NCI-H187 (cell line): ENCODE measurements at regions not wholly inside any gene's neighbourhood (a gene's known extent, or its start where the extent isn't known, plus 50 kb on each side); places are given as distances from the start of the nearest gene placed in this dataset.
A peak's percentile ranks its signal among the peaks of the same experiment; 100 is the strongest.

ENCODE experiments used
- DNase-seq, 2 experiments: peaks; one replicate each; lab custom pipeline; 2025; lab: John Stamatoyannopoulos, UW

DNA sequence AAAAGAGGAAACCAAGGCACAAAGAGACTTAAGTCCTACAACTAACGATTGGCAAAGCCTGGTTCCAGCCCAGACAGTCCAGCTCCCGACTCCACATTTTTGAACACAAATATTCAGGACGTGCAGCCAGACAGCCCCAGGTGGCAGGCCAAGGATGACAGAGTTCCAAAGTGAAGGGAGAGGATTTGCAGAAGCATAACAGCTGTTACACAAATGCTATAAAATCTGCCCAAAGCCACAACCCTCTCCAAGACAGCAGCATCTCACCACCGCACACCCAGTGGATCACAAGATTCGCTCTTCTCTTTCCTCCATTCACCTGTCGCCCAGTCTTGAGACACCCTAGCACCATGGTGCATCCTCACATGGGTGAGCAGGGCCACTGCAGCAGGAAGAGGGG is 227.1 kb upstream of the ID2 start:
- DNase-seq: no peak

DNA sequence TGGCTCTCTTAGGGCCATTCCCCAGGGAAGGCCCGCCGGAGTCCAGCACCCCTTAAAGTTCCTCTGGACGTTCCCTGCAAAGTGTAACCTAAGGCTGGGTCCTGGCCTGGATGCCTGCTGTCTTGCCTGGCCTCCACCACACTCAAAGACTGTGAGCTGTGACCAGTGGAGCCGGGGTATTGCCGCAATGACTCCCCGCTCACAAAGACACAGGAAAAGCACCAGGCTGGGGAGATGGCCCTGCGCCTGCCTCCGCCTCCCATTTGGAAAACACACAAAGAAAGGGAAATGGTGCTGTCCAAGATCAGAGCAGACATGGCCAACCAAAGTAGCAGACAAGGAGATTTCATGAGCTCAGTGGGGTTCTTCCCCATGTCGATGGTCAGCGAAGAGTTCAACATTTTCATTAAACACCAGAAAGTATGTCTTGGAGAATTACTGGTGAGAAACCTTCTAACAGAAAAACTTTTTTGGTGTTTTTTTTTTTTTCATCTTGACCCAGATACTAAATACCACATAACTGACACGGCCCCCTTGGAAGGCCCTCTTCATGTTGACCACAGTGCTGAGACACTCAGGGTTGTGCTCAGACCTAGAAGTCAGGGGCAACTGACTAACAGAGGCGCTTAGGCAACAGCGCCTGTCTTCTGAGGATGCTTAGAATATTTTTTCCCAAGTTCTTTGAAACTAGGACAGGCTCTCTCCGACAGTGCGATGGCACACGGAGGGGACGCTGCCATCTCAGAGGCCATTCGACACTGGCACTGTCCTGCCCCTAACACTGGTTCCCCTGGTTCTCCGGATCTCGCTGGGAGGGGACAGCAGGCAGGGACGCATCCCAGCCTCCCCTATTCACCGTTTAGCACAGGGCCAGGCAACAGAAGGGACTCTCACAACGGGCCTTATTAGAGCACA is 226.4 kb upstream of the ID2 start:
- DNase-seq: no peak

DNA sequence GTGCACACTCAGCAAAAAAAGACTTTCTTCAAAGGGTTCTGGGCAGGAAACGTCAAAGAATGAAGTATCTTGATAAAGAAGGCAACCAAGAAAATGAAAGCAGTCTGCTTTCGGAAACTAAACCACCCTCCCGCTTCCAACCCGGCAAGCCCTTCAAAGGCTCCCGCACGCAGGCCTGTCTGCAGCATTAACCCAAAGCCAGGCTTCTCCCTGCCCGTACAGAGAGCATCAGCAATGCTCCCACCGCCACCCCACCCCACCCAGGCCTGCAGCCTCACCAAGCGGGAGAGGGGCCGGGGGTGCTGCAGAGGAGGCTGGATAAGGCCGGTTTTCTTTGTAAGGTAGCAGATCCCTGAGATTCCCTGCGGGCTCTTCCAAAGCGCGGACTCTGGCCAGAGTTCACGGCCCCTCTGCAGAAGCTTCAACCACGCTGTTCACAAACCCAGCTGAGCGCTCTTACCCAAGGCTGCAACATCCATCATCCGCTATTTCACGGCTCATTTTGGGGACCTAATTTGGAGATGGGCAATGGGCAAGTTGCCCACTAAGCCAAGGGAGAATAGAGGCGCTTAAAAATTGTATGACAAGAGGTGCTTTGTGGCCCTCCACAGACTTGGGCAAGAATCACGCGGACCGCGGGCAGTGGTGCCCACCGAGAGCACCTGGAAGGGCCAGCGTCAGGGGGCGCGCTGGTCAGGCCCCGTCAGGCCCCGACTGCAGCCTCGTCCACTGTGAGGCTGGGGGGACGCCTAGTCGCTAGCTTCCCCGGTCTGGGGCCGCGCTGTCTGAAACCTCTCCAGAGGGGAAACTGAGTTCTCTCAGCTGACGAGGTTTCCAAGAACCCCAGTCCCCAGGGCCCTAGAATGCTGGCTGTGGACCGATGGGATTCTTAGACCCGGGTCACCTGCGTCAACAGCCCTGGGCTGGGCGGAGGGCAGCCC is 225.4 kb upstream of the ID2 start:
- no peak for DNase-seq

DNA sequence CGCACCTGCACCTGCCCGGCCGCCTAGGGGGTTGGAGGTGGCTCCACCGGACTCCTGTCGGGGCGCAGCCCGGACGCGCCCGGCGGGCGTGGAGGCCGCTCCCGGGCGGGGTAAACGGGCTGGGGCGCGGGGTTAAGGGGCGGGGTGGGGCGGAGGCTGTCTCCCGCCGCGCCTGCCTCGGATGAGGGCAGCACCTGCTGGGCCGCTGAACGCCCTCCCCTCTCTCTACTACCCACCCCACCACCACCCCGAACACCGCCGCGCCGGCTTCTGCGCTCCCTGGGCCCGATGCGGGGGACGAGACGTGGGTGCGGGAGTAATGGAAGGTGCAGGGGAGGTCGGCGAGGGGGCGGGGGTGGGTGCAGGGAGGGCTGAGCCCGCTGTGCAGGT is 224.8 kb upstream of the ID2 start:
- DNase-seq: peak in 1 of 2 experiments; percentile 43

DNA sequence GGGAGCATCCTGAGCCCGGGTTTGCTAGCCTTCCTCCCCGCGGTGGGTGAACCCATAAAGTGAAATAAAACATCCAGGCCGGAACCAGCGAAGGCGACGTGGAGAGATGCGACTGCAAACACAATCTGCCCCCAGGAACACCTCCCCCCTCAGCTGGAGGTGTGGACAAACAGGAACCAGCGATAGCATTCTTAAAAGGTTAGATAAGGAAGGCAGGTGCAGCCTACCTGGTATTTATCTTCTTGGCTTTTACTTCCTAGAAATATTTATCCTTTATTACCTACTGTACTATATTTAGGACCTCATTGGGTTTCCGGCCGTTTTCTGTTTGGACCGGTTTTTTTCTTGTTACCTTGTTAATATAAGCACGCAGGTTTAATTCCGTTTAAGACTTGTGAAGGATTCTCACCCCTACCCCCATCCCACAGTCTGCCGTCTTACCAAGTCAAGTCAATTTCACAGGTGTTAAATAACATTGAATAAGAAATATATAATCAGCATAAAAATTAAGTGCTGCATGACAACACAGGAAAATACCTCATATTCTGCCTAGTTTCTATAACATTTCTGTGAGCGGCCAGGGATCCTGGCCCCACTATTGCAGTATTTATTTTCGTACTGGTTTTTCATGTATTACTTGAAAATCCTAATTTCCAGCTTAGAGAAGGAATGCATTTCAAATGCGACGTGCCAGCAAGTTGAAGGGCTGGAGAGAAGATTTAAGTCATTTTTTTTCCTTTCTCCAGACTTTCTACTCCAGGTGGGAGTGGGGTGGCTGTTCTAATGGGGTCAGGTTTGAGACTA is 224.0 kb upstream of the ID2 start:
- peak; percentile 13 to 32 for DNase-seq

DNA sequence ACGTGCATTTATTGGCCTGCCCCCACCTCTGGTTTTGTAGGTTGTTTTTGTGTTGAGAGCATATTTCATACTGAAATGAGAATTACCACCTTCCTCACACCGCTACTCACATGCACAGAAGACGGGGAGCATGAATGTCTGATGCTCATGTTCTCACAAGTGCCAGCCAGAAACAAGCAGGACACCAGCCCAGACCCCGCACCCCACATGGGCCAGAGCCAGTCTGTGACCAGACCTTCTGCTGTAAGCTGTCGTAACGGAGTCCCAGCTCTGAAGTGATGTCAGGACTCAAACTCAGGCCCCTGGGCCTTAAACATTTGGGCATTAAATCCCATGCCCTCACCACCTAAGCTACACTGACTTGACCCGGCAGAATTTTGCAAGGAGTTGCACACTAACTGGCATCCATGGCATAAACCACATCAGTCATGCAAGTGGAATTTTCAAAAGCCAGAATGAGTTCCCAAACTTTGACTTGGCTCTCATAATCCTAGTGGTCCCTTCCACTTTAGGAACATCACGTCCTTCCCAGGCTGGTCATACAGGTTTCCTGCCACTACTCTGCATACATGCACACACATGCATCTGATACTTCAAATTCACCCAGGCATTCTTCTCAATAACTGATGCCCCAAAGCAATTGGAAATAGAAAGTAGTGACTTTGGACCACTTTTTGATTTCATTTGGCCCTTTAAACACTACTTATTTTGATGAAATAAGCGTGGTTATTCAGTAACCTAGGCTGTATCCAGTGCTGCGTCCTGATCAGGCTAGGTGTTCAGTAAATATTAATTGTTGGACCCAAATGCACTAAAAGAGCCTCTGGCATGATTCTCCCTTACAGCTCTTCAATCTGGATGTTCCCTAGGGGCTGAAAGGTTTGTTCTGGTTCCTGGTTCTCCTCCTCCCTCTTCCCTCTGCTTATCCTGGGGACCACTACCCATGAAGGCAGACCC is 223.1 kb upstream of the ID2 start:
- no peak for DNase-seq

DNA sequence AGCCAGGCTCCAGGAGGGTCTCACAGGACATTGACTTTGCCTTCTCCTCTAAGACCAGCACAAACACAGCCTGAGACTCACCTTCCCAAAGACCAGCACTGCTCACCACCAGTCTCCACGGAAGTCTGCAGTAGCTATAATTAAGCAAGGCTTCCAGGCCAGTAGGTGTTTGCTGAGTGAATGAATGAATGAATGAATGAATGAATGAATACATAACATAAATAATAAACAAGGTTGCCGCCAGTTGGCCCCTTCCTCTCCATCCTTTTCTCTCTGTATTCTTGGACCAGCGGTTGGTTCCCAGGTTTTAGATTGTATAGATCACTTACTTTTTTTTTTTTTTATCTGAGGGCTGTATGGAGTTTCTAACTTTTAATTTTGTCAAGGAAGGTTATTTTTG is 222.4 kb upstream of the ID2 start:
- DNase-seq: no peak

DNA sequence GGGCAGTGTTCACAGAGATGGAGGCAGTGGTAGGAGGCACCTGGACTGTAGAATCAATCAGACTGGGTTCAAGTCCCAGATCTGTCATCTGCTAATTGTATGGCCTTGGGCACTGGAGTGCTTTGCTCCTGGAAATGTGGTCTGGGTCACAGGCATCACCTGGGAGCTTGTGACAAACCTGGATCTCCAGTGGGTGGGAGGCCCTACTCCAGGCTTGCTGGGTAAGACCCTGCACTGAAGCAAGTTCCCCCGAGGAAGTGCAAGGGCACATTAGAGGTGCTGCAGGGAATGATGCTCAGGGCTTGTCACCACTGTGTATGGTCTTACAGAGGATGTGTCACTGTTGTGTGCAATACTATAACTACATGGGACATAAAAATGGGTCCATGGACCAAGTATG is 220.5 kb upstream of the ID2 start:
- DNase-seq: no peak

DNA sequence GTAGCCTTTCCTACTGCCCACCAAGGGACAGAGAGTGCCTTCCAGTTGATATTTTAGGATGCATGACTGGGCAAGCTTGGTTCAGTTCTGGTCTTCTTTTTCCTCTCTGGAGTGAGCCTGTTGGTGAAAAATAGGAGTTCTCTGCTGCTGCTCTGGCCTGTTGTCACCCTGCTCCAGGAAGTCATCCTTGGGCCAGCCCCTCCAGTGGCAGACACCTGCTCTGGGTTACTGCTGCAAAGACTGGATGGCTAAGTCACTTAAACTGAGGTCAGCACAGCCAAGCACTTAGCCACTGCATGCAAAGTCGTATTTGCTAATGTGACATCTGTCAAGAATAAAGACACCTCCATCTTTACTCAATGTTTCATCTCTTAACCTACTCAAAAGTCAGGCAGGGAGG is 219.6 kb upstream of the ID2 start:
- DNase-seq: no peak

DNA sequence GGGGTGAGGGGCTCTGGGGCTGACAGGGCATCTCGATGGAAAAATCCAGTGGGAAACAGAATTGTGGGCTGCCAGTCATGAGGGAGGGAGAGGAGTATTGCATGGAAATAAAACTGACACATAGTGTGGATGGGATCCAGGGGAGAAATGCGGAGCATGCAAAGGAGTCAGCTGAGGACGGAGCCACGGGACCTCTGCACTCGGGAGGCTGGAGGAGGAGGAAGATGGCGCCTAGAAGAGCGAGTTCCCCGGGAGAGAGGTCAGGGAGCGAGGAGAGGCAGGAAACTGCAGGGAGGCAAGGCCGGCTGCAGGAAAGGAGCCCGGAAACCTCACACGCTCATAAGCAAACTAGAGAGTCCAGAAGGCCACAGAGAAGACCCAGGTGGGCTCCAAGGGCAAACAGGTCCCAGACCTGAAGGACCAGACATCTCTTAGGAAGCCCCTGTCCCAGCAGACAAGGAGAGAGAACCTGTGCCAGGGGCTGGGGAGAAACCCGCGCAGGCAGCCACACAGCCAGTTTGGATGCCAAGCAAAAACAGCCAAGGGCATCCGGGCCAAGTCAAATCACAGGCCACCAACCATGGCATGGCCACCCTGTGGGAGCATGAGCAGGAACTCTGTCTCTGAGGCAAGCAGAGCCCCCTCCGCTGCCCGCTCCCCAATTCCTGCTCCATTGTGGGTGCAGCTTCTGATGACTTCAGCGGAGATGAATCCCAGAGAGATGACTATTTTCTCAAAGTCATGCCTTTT is 218.8 kb upstream of the ID2 start:
- no peak for DNase-seq

DNA sequence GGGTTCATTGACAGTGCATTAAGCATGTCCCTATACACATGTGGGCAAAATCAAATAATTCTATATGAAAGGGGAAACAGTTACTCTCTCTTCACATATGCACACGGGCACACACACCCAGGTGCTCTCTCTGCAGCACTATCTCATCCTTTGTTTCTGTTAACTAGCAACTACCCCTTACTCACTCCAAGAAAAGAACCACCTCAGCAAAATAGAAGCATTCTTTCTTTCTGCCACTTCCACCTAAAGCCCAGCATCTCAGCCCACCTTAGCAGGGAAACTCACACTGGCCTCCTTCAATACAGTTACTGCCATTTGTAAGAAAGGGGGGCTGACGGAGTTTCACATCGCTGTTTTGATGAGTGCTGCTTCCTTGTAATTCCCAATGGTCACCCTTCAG is 216.3 kb upstream of the ID2 start:
- DNase-seq: no peak

DNA sequence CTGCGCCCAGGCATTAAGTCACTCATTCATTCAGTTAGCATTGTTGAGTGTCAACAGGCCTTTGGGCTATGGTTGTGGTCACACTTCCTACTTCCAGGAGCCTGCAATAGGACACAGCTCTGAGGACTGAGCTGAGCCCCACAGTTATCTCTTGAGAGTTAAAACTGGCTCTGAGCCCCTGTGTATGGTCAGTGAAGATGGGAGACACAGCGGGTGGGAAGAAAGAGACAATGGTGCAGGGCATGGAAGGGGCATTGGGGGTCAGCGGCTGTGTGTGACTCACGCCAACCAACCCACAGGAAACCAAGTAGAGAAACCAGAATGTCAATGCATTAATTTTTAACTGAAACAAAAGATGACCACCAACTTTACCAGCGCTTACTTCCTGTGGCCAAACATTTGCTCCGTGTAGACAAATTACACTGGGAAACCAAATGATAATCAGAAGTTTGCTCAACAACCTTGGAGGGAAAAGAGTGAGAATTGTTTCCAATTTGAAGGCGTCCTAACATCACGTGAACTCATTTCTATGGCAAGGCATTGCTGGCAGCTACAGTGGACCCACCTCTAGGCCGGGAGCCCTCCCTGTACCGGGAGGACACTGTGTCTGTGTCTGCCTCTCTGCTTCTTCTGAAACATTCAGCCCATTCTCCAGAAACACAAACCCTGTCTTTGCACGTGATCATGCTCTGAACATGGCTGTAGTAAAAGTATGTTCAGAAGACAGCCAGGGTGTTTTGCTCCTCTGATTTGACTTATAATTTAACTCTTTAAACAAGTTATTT is 212.0 kb upstream of the ID2 start:
- no peak for DNase-seq

DNA sequence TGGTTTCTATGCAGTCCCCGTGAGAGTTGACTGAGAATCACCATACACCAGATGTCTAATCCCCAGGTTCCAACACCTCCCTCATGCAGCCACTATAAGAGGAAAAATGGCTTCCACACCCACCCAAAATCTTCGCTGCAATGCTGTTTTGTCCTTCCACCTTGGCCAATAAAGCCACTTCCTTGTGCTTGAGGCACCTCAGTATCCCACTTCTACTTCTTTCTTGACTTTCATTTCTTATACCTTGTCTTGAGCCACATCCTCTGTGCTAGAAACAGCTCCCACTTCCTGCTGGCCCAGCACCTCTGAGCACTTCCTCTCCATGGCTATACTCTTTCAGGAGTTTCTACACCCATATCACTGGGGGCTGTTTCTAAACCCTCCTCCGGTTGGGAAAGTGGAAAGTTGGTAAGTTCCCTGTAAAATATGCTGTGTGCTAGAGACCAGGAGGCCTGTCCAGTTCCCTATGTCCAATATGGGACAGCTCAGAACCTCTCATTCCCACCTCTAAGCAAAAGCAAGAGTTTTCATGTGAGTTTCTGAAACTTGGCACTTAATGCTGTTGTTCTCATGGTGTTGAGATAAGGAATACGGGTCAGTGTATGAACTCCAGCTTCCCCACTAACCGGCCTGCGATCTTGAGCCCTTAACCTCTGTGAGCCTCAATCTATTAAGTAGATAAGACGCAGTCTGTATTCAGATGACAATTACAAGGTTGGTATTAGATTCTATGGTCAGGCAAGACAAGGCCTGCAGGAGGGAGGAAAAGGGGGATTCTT is 209.1 kb upstream of the ID2 start:
- no peak for DNase-seq

DNA sequence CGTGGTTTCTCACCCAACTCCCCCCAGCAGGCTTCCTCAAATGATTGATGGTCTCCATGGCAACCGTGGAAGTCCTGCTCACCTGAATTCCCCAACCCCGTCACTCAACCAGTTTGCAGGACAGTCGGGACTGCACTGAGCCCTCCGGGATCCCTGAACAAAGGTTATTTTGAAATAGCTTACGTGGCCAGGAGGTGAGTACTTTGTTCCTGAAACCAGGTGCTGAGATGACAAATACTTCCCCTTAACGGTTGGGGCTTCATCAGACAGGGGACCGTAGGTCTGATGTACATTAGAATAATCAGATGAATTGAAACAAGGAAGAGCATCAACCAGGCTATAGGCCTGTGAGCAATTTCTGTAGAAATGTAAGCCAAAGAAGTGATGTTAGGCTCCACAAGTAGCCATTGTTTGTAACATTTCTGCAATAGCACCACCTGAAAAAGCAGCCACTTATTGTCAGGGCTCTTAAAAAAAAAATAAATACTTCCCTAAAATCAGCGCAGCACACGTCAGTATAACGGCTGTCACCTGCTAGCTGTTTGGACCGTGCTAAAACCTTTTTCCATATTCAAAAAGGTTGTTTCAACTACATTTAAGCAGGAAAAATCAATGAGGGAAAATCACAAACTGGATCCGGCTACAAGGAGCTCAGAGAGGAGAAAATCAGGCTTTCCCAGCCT is 206.4 kb upstream of the ID2 start:
- no peak for DNase-seq

DNA sequence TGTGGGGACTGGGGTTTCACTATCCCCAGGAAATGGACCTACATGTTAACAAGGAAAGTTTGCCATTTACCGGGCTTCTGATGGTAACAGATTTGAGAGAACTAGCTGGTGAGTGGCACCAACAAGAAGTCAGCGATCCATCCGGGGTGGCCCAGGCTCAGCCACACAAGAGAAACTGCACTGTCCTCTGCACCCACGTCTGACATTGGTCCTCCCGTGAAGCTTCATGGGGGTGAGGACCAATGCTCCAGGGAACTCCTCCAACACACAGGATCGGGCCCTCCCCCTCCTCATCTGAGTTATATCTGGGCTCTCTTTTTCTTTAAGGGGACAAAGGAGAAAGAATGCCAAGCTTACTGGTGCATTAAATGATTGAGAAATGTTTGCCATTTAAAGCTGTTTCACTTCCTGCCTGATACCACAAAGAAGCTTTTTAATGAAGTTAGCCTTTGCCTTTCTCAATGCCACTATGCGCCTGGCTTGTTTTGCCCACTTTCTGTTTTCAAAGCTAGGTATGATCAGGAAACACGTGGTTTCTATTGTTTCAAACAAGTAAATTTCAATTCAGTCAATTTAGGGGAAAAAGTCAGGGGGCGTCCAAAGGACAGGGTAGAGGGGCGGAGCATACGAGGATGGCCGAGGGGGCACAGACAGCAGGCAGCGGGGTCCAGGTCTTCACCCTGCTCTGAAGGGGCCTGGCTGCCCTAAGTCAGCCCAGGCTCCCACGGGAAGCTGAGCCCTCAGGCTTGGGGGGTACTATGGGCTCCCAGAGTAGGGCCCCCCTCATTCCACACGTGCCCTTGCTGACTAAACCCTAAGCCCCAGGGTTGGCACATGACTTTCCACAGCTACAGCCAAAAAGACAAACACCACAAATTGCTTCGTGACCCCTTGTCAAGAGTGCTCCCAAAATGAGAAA is 204.0 kb upstream of the ID2 start:
- no peak for DNase-seq

DNA sequence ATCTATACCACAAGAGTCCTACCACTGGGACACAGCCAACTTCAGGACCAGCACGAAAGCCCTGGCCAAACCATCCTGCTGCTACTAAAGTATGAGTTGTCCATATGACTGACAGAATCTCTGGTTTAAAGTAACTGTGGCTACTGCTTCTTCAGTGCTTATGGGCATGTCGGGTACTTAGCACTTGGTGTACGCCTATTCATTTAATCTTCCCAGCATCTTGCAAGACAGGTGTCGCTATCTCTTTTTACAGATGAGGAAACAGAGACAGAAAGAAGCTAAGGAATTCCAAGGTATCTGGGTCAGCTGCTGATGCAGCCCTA is 203.4 kb upstream of the ID2 start:
- no peak for DNase-seq

DNA sequence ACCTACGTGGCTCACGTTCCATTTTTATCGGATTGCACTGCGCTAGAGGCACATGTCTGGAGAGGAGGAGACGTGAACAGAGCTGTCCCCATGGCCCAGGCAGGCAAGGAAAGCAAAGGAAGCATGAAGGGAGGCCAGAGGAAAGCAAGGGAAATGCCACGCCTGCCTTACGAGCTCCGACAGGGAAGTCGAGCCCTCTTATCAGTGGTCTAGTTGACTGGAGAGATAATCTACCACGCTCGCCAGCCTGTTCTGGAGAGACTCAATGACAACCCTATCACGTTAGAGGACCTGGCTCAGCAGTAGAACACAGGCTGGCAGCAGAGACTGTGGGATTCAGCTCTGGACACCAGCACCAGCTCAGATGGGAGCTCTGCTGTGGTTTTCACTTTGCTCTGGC is 202.6 kb upstream of the ID2 start:
- DNase-seq: no peak
